ENCODE measurements at regions not wholly inside any gene's neighbourhood (a gene's known extent, or its start where the extent isn't known, plus 50 kb on each side); places are given as distances from the start of the nearest gene placed in this dataset.

DNA sequence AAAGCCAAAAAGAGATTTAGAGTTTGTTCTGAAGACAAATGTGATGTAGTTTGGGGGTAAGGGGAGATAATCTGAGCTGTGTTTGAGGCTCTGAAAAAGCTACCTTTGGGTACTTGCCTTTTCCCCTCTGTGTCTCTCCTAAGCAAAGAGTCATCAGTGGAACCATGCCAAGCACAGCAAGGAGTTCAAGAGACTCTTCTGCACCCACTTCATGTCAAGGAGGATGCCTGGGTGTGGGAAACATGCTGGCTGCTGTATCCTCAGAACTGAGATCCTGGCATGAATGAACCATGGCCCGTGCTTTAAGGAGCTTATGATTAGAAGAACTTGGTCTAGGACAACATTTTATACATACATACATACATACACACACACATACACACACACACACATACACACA lies 142.9 kb downstream of the NOC3L start:
- POLR2A ChIA-PET, result no interaction called here
- no CpG with 5 or more reads among the region's 1 CpG for WGBS (ENCODE audit: insufficient coverage)
- no peak for DNase-seq
- Histone ChIP-seq H2AFZ (ENCODE audit: insufficient read depth, low read depth, low read length, poor library complexity, severe bottlenecking) (no peak overlapping the region), H4K20me1 (ENCODE audit: control insufficient read depth, insufficient read depth, low read length, poor library complexity, severe bottlenecking) (no peaks in the 10 kb centered on the region), H3K36me3 (replicated peaks in 1 of 2; ENCODE audit: control extremely low read depth in 1 of 2, control insufficient read depth in 1 of 2, extremely low read depth in 1 of 2, insufficient read depth in 2 of 2, low read length in 1 of 2) (no peaks in the 10 kb centered on the region), H3K4me1 (ENCODE audit: control insufficient read depth in 2 of 2, insufficient read depth in 2 of 2, low read length in 2 of 2) (no peaks in the 10 kb centered on the region), H3K79me2 (ENCODE audit: control insufficient read depth, insufficient read depth, low read length) (no peaks in the 10 kb centered on the region), H3K27me3 (replicated peaks in 1 of 4; ENCODE audit: control extremely low read depth in 1 of 4, control insufficient read depth in 3 of 4, insufficient read depth in 4 of 4, low read length in 3 of 4) (no peaks in the 10 kb centered on the region), H3K9ac (ENCODE audit: low read length) (no peak overlapping the region), H3K4me3 (ENCODE audit: control extremely low read depth in 1 of 5, extremely low read depth in 1 of 5, insufficient read depth in 1 of 5, low read depth in 2 of 5, low read length in 4 of 5) (no peak overlapping the region), H3K9me3 (ENCODE audit: control extremely low read depth in 1 of 3, control insufficient read depth in 2 of 3, insufficient read depth in 1 of 3, low read length in 2 of 3) (peaks cover 0 to 3% (median 0%) of the 10 kb centered on the region in 3 donors), H3K27ac (ENCODE audit: low read length in 2 of 2) (no peak overlapping the region), H3K4me2 (replicated peaks; ENCODE audit: low read depth, low read length, poor library complexity, severe bottlenecking) (no peak overlapping the region)
- TF ChIP-seq EZH2 (IDR thresholded peaks at IDR 0.05; ENCODE audit: borderline replicate concordance, insufficient read depth, low read depth, low read length, poor library complexity, severe bottlenecking), result no peak
- TF ChIP-seq, protein P1, sequence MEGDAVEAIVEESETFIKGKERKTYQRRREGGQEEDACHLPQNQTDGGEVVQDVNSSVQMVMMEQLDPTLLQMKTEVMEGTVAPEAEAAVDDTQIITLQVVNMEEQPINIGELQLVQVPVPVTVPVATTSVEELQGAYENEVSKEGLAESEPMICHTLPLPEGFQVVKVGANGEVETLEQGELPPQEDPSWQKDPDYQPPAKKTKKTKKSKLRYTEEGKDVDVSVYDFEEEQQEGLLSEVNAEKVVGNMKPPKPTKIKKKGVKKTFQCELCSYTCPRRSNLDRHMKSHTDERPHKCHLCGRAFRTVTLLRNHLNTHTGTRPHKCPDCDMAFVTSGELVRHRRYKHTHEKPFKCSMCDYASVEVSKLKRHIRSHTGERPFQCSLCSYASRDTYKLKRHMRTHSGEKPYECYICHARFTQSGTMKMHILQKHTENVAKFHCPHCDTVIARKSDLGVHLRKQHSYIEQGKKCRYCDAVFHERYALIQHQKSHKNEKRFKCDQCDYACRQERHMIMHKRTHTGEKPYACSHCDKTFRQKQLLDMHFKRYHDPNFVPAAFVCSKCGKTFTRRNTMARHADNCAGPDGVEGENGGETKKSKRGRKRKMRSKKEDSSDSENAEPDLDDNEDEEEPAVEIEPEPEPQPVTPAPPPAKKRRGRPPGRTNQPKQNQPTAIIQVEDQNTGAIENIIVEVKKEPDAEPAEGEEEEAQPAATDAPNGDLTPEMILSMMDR (IDR thresholded peaks at IDR 0.05), result no peak
- Mint-ChIP-seq H3K27me3 (peaks cover 24% of the 10 kb centered on the region), H3K4me1 (no peaks in the 10 kb centered on the region), H3K4me3 (no peak overlapping the region), H3K27ac (no peak overlapping the region), H3K9me3 (ENCODE audit: insufficient read depth) (no peaks in the 10 kb centered on the region)
- CTCF ChIA-PET, result no interaction called here
- intact Hi-C loops (cut with micrococcal nuclease), result no loop called here
- ATAC-seq (ENCODE audit: low read depth), result no peak

DNA sequence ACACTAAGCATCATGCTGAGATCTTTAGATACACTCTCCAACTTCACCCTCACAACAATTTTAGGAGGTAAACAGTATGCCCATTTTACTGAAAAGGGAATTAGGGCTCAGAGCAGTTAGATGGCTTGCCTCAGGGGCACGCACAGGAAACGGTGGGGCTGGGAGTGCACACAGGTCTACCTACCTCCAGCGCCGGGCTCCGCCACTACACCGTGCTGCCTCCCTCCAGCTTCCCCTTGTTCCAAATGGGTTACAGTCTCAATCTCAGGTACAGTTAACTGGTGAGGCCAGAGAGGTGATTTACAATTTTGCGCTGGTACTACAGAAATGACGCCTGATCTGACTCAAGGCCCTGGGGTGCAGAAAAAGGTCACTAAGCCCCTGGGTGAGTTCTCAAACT lies 142.0 kb downstream of the NOC3L start:
- intact Hi-C loops (cut with micrococcal nuclease), result no loop called here
- H3K27me3 ChIP-seq (replicated peaks in 1 of 4; ENCODE audit: control extremely low read depth in 1 of 4, control insufficient read depth in 3 of 4, insufficient read depth in 4 of 4, low read length in 3 of 4), result no peaks in the 10 kb centered on the region
- Mint-ChIP-seq H3K4me3 (no peak overlapping the region), H3K27ac (no peak overlapping the region), H3K9me3 (ENCODE audit: insufficient read depth) (no peaks in the 10 kb centered on the region), H3K4me1 (no peaks in the 10 kb centered on the region), H3K27me3 (peaks cover 19% of the 10 kb centered on the region)
- no peak overlapping the region for H3K4me3 ChIP-seq (ENCODE audit: control extremely low read depth in 1 of 5, extremely low read depth in 1 of 5, insufficient read depth in 1 of 5, low read depth in 2 of 5, low read length in 4 of 5)
- WGBS (ENCODE audit: insufficient coverage), result 98% methylated on average over 6 of the region's 8 CpGs
- no peak overlapping the region for H2AFZ ChIP-seq (ENCODE audit: insufficient read depth, low read depth, low read length, poor library complexity, severe bottlenecking)
- ATAC-seq (ENCODE audit: low read depth), result no peak
- no peaks in the 10 kb centered on the region for H3K4me1 ChIP-seq (ENCODE audit: control insufficient read depth in 2 of 2, insufficient read depth in 2 of 2, low read length in 2 of 2)
- peaks cover 0 to 3% (median 0%) of the 10 kb centered on the region in 3 donors for H3K9me3 ChIP-seq (ENCODE audit: control extremely low read depth in 1 of 3, control insufficient read depth in 2 of 3, insufficient read depth in 1 of 3, low read length in 2 of 3)
- DNase-seq, result no peak
- no peak overlapping the region for H3K4me2 ChIP-seq (replicated peaks; ENCODE audit: low read depth, low read length, poor library complexity, severe bottlenecking)
- H3K9ac ChIP-seq (ENCODE audit: low read length), result no peak overlapping the region
- no peak overlapping the region for H3K27ac ChIP-seq (ENCODE audit: low read length in 2 of 2)
- H3K36me3 ChIP-seq (replicated peaks in 1 of 2; ENCODE audit: control extremely low read depth in 1 of 2, control insufficient read depth in 1 of 2, extremely low read depth in 1 of 2, insufficient read depth in 2 of 2, low read length in 1 of 2), result no peaks in the 10 kb centered on the region
- no peaks in the 10 kb centered on the region for H4K20me1 ChIP-seq (ENCODE audit: control insufficient read depth, insufficient read depth, low read length, poor library complexity, severe bottlenecking)
- ChIA-PET CTCF (no interaction called here), POLR2A (no interaction called here)
- TF ChIP-seq EZH2 (IDR thresholded peaks at IDR 0.05; ENCODE audit: borderline replicate concordance, insufficient read depth, low read depth, low read length, poor library complexity, severe bottlenecking), result no peak
- TF ChIP-seq, protein P1 (IDR thresholded peaks at IDR 0.05), result no peak
- no peaks in the 10 kb centered on the region for H3K79me2 ChIP-seq (ENCODE audit: control insufficient read depth, insufficient read depth, low read length)
